ENCODE measurements at regions not wholly inside any gene's neighbourhood (a gene's known extent, or its start where the extent isn't known, plus 50 kb on each side); places are given as distances from the start of the nearest gene placed in this dataset.

DNA sequence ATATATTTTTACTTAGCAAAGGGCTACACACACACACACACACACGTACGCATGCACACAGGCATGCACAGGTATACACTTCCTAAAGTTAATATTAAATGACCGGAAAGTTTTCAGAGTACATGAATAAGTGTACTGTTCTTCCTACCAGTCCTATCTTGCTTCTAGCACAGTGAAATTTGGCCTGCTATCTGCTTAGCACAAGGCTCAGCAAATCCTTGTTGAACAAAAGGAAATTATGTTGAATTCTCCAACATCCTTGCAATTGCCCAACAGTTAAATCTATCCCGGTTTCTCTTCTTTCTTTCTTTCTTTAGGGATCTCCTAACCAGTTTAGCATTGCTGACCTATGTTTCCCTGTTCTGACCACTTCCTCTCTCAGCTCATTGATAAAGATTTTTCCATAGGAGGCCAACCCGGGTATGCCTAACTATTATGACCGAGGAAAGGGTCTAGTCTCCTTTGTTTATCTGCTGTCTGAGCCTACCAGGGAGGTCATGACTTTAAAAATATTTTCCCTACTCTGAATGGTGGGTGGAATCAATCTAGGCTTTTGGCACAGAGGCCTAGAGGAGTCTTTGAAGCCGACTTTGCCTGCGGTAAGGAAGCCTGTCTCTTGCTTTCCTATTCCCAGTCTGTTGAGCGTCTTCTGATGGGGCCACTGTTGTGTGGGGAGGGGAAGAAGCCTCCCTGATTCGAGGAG is 400.7 kb downstream of the HRH4 start:
- TF ChIP-seq POLR2AphosphoS5 (IDR thresholded peaks at IDR 0.05; ENCODE audit: low read depth, low read length) (peak; percentile 61; the same call in 1 of the 2 replicates), TAF1 (IDR thresholded peaks at IDR 0.05; ENCODE audit: borderline replicate concordance, insufficient read depth, low read length) (peak; percentile 57; the same call in 1 of the 2 replicates), SIN3A (IDR thresholded peaks at IDR 0.05; ENCODE audit: borderline replicate concordance, insufficient read depth, low read length) (no peak)
- TF ChIP-seq, protein P1, sequence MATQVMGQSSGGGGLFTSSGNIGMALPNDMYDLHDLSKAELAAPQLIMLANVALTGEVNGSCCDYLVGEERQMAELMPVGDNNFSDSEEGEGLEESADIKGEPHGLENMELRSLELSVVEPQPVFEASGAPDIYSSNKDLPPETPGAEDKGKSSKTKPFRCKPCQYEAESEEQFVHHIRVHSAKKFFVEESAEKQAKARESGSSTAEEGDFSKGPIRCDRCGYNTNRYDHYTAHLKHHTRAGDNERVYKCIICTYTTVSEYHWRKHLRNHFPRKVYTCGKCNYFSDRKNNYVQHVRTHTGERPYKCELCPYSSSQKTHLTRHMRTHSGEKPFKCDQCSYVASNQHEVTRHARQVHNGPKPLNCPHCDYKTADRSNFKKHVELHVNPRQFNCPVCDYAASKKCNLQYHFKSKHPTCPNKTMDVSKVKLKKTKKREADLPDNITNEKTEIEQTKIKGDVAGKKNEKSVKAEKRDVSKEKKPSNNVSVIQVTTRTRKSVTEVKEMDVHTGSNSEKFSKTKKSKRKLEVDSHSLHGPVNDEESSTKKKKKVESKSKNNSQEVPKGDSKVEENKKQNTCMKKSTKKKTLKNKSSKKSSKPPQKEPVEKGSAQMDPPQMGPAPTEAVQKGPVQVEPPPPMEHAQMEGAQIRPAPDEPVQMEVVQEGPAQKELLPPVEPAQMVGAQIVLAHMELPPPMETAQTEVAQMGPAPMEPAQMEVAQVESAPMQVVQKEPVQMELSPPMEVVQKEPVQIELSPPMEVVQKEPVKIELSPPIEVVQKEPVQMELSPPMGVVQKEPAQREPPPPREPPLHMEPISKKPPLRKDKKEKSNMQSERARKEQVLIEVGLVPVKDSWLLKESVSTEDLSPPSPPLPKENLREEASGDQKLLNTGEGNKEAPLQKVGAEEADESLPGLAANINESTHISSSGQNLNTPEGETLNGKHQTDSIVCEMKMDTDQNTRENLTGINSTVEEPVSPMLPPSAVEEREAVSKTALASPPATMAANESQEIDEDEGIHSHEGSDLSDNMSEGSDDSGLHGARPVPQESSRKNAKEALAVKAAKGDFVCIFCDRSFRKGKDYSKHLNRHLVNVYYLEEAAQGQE (IDR thresholded peaks at IDR 0.05; ENCODE audit: insufficient read depth in 1 of 2, low read depth in 2 of 2, low read length in 2 of 2) = peak in 1 of 2 experiments; percentile 67; a peak in 2 of 4 replicates
